ENCODE measurements at regions not wholly inside any gene's neighbourhood (a gene's known extent, or its start where the extent isn't known, plus 50 kb on each side); places are given as distances from the start of the nearest gene placed in this dataset.
"Not testable (repeated sequence)": the region's sequence is repeated elsewhere in the genome, so short reads cannot be mapped to it uniquely, and the experiment has no call there.

- DNase-seq, result no peak
- H3K9me3 Mint-ChIP-seq, result peaks cover 7% of the 10 kb centered on the region
- H3K36me3 Mint-ChIP-seq, result no peaks in the 10 kb centered on the region
- no peaks in the 10 kb centered on the region for H3K27me3 Mint-ChIP-seq
- no peak overlapping the region for H3K27ac Mint-ChIP-seq
- no peaks in the 10 kb centered on the region for H3K4me1 Mint-ChIP-seq
- H3K4me3 Mint-ChIP-seq, result no peak overlapping the region
Observed at GRCh38 chr12:91702843-91703425, 442.7 kb downstream of the BTG1 start.

GRCh38 chr12:91695964-91696363 lies 449.7 kb downstream of the BTG1 start:
- H3K4me3 Mint-ChIP-seq, result no peak overlapping the region
- H3K27ac Mint-ChIP-seq, result no peak overlapping the region
- peaks cover 3% of the 10 kb centered on the region for H3K36me3 Mint-ChIP-seq
- no peaks in the 10 kb centered on the region for H3K4me1 Mint-ChIP-seq
- no peak for DNase-seq
- peaks cover 13% of the 10 kb centered on the region for H3K9me3 Mint-ChIP-seq
- no peaks in the 10 kb centered on the region for H3K27me3 Mint-ChIP-seq

- not testable (repeated sequence) for H3K27me3 Mint-ChIP-seq, H3K4me3 Mint-ChIP-seq, H3K4me1 Mint-ChIP-seq, H3K27ac Mint-ChIP-seq, DNase-seq, H3K36me3 Mint-ChIP-seq
- H3K9me3 Mint-ChIP-seq, result peaks cover 13% of the 10 kb centered on the region
Observed at GRCh38 chr12:91695406-91695805, 450.2 kb downstream of the BTG1 start.

GRCh38 chr12:91690531-91690930 lies 455.1 kb downstream of the BTG1 start:
- no peaks in the 10 kb centered on the region for H3K27me3 Mint-ChIP-seq
- H3K36me3 Mint-ChIP-seq, result no peaks in the 10 kb centered on the region
- H3K4me3 Mint-ChIP-seq, result no peak overlapping the region

GRCh38 chr12:91687052-91688017 lies 458.3 kb downstream of the BTG1 start:
- Mint-ChIP-seq H3K27ac (peak overlapping the region; percentile 15), H3K9me3 (no peaks in the 10 kb centered on the region), H3K27me3 (no peaks in the 10 kb centered on the region), H3K36me3 (no peaks in the 10 kb centered on the region), H3K4me3 (no peak overlapping the region), H3K4me1 (peaks cover 23% of the 10 kb centered on the region)
- DNase-seq, result peak; percentile 12

More at GRCh38 chr12:91690531-91690930, 455.1 kb downstream of the BTG1 start:
- DNase-seq, result no peak
- Mint-ChIP-seq H3K4me1 (peaks cover 23% of the 10 kb centered on the region), H3K9me3 (no peaks in the 10 kb centered on the region), H3K27ac (no peak overlapping the region)

- no peak for DNase-seq
- Mint-ChIP-seq H3K4me3 (no peak overlapping the region), H3K36me3 (no peaks in the 10 kb centered on the region), H3K4me1 (peaks cover 23% of the 10 kb centered on the region), H3K27ac (no peak overlapping the region), H3K9me3 (no peaks in the 10 kb centered on the region), H3K27me3 (no peaks in the 10 kb centered on the region)
Observed at GRCh38 chr12:91685917-91686316, 459.7 kb downstream of the BTG1 start.

- H3K27me3 Mint-ChIP-seq, result no peaks in the 10 kb centered on the region
- H3K4me3 Mint-ChIP-seq, result no peak overlapping the region
- H3K27ac Mint-ChIP-seq, result no peak overlapping the region
Observed at GRCh38 chr12:91681751-91682150, 463.9 kb downstream of the BTG1 start.

GRCh38 chr12:91680864-91681263 lies 464.8 kb downstream of the BTG1 start:
- peaks cover under 1% of the 10 kb centered on the region for H3K4me1 Mint-ChIP-seq
- peaks cover 2% of the 10 kb centered on the region for H3K9me3 Mint-ChIP-seq
- H3K27me3 Mint-ChIP-seq, result no peaks in the 10 kb centered on the region
- H3K36me3 Mint-ChIP-seq, result no peaks in the 10 kb centered on the region
- no peak for DNase-seq
- no peak overlapping the region for H3K4me3 Mint-ChIP-seq
- no peak overlapping the region for H3K27ac Mint-ChIP-seq

More at GRCh38 chr12:91681751-91682150, 463.9 kb downstream of the BTG1 start:
- H3K4me1 Mint-ChIP-seq, result peaks cover 5% of the 10 kb centered on the region
- peaks cover 2% of the 10 kb centered on the region for H3K9me3 Mint-ChIP-seq
- DNase-seq, result no peak
- H3K36me3 Mint-ChIP-seq, result no peaks in the 10 kb centered on the region

- peaks cover 2% of the 10 kb centered on the region for H3K9me3 Mint-ChIP-seq
- H3K27me3 Mint-ChIP-seq, result no peaks in the 10 kb centered on the region
- H3K36me3 Mint-ChIP-seq, result no peaks in the 10 kb centered on the region
- no peak overlapping the region for H3K4me3 Mint-ChIP-seq
- peaks cover 11% of the 10 kb centered on the region for H3K4me1 Mint-ChIP-seq
- DNase-seq, result no peak
- no peak overlapping the region for H3K27ac Mint-ChIP-seq
Observed at GRCh38 chr12:91677556-91677955, 468.1 kb downstream of the BTG1 start.

GRCh38 chr12:91675401-91675800 lies 470.2 kb downstream of the BTG1 start:
- no peak for DNase-seq
- Mint-ChIP-seq H3K9me3 (peaks cover 2% of the 10 kb centered on the region), H3K4me1 (peaks cover 14% of the 10 kb centered on the region), H3K36me3 (no peaks in the 10 kb centered on the region), H3K4me3 (no peak overlapping the region), H3K27me3 (no peaks in the 10 kb centered on the region), H3K27ac (no peak overlapping the region)

GRCh38 chr12:91672130-91672529 lies 473.5 kb downstream of the BTG1 start:
- no peaks in the 10 kb centered on the region for H3K27me3 Mint-ChIP-seq
- no peak for DNase-seq
- no peak overlapping the region for H3K4me3 Mint-ChIP-seq
- H3K9me3 Mint-ChIP-seq, result peaks cover 8% of the 10 kb centered on the region
- H3K27ac Mint-ChIP-seq, result no peak overlapping the region
- peaks cover 29% of the 10 kb centered on the region for H3K4me1 Mint-ChIP-seq
- peaks cover 8% of the 10 kb centered on the region for H3K36me3 Mint-ChIP-seq

- Mint-ChIP-seq H3K27ac (peak overlapping the region; percentile 76), H3K4me1 (peaks cover 30% of the 10 kb centered on the region), H3K4me3 (no peak overlapping the region), H3K9me3 (peaks cover 10% of the 10 kb centered on the region), H3K36me3 (peaks cover 12% of the 10 kb centered on the region), H3K27me3 (no peaks in the 10 kb centered on the region)
- DNase-seq, result no peak
Observed at GRCh38 chr12:91667694-91668093, 478.0 kb downstream of the BTG1 start.

- no peak overlapping the region for H3K4me3 Mint-ChIP-seq
- H3K27me3 Mint-ChIP-seq, result no peaks in the 10 kb centered on the region
- no peak overlapping the region for H3K27ac Mint-ChIP-seq
- H3K4me1 Mint-ChIP-seq, result peaks cover 25% of the 10 kb centered on the region
- H3K36me3 Mint-ChIP-seq, result peaks cover 11% of the 10 kb centered on the region
- no peak for DNase-seq
- peaks cover 4% of the 10 kb centered on the region for H3K9me3 Mint-ChIP-seq
Observed at GRCh38 chr12:91663744-91664143, 481.1 kb upstream of the DCN start.

GRCh38 chr12:91663310-91663709 lies 480.7 kb upstream of the DCN start:
- peaks cover 24% of the 10 kb centered on the region for H3K4me1 Mint-ChIP-seq
- no peak overlapping the region for H3K4me3 Mint-ChIP-seq
- peaks cover 6% of the 10 kb centered on the region for H3K36me3 Mint-ChIP-seq
- H3K9me3 Mint-ChIP-seq, result peaks cover 2% of the 10 kb centered on the region
- H3K27me3 Mint-ChIP-seq, result no peaks in the 10 kb centered on the region
- no peak overlapping the region for H3K27ac Mint-ChIP-seq
- DNase-seq, result no peak

- no peak for DNase-seq
- Mint-ChIP-seq H3K4me3 (no peak overlapping the region), H3K9me3 (peaks cover 2% of the 10 kb centered on the region), H3K36me3 (peaks cover 5% of the 10 kb centered on the region), H3K4me1 (peaks cover 17% of the 10 kb centered on the region), H3K27ac (no peak overlapping the region), H3K27me3 (no peaks in the 10 kb centered on the region)
Observed at GRCh38 chr12:91662021-91662420, 479.4 kb upstream of the DCN start.
